Daoy (cell line): ENCODE measurements at regions not wholly inside any gene's neighbourhood (a gene's known extent, or its start where the extent isn't known, plus 50 kb on each side); places are given as distances from the start of the nearest gene placed in this dataset.

Experiments
- DNase-seq: peaks from one replicate; pipeline ENCODE4 v3.0.0-alpha.2; 2015; ENCODE audit warnings: low read depth

DNA sequence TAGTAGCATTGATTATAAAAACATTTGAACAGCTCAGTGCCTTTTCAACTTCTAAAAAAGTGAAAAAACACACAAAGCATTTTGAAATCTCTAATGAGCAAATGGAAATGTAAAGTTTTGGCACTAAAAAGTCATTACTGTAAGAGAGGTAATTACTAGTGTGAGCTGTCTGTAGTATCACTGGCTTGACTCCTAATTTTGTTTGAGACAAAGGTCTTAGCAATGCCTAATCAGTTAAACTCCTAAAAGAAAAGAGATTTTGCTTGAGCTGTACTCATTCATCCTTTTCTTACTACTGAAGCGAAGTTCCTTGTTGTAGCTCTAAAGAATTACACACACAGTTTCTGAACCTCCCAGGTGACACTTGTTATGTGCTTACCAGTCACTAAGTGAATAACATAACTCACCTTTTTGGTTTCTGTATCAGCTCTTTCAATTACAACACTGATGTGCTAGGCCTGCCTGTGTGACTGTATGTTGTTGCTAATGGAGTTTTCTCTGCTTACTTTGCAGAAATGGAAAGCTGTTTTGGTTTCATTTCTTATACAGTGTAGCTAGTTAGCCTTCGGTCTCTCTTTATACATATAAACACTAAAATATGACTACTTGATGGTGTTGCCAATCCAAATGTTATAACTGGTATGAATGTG is 924.4 kb upstream of the TENM4 start:
- DNase-seq = no peak

DNA sequence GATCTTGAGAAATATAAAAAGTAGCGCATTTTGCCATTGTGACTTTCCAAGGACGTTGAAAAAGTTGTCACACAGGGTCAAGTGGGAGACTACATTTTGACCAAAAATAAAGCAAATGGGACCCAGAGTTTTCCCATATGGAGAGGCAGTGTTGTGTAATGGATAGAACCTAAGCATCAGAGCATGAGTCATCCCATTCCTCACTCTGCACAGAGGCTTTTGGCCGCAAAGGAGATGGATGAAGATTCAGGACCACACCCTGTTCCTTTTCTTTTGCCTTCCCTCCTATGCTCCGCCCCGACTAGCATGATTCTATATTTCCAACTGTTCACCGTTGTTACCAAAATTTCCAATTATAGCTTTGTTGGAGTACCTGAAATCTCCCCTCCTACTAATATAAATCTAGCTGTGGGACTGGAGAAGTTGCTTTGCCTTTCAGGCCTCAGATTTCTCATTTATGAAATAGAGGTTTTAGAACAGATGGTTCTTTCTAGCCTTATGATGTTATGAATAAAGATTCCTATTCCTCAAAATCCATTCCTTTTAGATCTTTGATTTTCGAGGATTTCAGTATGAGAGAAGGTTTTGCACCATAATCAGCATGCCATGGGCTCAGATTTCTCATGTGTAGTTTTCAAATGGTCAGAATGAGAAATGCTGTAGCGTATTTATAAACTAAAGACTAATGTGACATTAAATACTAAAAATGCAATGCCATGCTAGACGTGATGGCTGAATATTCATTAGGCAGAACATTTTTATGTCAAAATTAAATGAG is 921.9 kb upstream of the TENM4 start:
- DNase-seq = peak; percentile 8

DNA sequence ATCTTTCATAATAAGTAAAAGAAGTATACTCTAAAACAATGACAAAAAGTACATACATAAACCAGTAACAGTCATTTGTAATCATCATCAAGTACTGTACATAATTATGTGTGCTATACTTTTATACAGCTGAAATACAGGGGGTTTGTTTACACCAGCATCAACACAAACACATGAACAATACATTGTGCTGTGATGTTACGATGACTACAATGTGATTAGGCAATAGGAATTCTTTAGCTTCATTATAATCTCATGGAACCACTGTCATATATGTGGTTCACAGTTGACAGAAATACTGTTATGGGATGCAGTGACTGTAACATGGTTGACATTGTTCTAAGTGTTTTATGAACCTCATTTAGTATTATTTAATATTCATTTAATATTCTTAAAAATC is 914.4 kb upstream of the TENM4 start:
- no peak for DNase-seq

DNA sequence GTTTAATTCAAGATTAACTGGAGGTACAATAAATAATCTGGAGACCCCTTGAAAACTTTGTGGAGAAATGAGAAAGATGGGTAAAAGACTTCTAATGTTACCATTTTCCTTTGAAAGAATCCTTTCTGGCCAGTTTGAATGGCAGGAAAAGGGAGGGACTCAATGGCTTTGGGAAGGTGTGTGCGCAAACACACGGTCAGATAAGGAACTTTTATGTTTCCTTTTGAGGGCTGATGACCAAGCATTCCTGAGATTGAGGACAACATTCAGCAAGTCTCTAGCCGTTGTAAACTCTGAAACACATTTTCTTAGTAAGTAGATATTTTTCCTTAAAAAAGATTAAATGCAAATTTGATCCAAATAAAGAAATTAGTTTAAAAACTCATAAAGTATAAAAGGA is 909.7 kb upstream of the TENM4 start:
- no peak for DNase-seq

DNA sequence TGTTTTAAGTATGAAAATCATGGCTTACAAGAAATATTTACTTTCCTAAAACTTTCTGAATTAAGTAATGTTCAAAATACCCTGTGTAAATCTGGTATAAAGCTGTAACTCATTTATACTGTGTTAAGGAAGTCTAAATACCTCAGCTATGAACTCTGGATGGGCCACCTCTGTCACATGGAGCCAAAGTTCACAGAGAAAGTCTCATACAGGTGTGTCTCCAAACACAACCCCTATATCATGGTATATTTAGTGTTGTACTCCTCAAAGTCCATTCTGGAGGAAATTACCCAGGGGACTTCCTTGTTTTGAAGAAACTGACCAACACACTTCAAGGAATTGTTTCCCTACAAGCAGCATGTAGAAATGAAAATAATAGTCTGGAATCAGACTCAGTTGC is 909.2 kb upstream of the TENM4 start:
- no peak for DNase-seq

DNA sequence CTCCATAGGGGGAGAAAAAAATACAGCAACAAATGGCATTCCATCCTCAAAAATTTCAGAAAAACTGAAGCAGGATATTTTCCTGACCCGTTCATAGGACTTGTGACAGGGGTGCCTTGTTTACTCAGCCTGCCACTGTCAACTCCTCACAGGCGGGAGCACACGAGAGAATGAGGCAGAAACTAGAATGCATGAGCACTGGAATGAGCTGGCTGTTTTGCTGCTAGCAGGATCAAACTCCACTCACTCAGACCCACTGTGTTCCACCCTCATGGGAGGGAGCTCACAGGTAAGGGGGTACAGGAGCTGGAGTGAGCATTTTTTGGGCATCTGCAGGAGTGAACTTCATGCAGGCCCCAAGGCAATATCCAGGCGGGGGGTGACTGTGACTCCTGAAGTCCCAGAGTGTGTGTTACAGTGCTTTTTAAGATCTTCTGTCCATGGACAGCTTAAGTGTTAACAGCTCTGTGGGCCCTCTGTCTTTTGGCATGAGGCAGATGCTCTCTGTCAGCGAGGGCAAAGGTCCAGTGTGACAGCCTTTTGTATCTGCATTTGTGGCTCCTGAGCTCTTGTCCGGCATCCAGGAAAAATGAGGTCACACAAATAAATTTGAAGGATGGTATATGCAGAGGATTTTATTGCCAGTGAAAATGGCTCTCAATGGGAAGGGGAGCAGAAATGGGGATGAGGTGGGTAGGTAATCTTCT is 905.7 kb upstream of the TENM4 start:
- no peak for DNase-seq

DNA sequence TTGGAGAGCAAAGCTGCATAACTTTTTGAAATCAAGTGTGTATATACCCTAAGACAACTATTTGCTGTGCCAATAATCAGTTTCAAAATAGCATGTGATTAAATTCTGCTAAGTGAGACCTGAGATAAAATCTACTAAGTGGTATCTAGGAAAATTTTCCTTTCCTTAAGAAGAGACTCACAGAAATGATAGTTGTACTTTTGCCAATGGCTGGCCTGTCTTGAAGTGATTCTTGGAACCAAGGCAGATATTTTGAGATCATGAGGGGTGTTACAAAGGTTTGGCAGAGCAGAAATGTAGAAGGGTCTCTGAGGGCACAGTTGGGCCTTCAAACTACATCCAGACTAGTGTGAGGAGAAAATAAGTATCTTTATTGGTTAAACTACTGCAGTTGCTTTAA is 902.6 kb upstream of the TENM4 start:
- no peak for DNase-seq

DNA sequence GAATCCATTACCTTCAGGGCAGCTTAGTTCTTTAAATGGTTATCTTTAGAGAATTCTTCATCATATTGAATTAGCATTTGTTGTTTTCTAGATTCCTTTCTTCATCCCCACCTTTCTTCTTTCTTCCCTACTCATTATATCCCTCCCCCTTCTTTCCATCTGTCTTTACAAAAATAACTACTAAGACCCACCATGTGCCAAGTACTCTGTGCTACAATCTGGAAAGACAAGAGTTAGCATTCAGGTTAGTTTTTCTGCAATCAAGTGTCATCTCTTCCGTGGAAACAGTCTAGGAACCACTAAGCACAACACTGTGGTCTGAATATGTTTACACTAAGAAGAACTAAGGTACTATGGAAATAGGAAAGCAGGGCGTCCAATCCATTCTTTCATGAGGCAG is 897.4 kb upstream of the TENM4 start:
- DNase-seq = no peak

DNA sequence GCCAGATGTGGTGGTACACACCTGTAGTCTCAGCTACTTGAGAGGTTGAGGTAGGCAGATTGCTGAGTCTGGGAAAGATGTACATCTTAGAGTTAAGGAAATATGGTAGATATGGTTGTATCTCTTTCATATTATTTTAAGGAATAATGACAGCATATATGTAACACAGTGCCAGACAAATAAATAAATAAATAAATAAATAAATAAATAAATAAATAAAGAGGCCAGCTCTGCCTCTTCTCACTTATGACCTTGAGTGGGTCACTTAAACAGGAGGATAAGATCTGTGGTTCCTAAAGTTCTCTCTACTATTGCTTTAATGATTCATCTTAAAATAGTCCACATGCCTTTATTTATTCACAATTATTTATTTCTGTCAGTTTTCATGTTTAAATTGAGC is 890.9 kb upstream of the TENM4 start:
- DNase-seq = no peak

DNA sequence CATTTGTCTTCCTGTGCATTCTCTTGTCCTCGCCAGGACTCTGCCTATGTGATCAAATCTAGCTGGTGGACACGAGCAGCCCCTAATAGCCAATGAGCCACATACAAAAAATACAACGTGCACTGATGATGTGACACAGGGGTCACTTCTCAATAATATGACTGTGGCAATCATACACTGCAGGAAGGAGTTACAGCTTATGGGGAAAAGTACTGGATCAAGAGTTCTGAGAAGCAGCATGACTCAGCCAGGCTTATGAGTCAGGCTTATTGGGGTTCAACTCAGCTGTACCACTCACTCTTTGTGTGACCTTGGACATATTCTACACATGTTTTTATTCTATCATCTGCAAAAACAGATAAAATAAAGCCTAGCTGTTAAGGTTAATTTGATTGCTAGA is 889.4 kb upstream of the TENM4 start:
- peak; percentile 7 for DNase-seq

DNA sequence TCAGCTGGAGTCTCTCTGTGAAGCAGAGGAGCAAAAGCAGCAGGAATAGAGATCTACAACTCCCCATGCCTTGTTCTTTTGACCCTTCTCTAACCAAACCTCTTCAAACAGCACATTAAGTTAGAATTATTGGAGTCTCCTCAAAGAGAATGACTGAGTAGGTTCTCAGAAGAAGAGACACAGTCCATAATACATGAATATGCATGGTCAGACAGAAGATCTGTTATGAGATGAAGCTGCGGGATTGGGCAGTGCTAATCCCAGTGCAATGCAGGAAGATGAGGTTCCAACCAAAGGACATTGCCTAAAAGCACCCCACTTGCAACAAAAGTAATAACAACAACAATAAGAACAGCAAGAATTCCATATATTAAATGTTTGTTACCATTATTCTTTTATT is 887.9 kb upstream of the TENM4 start:
- DNase-seq = no peak

DNA sequence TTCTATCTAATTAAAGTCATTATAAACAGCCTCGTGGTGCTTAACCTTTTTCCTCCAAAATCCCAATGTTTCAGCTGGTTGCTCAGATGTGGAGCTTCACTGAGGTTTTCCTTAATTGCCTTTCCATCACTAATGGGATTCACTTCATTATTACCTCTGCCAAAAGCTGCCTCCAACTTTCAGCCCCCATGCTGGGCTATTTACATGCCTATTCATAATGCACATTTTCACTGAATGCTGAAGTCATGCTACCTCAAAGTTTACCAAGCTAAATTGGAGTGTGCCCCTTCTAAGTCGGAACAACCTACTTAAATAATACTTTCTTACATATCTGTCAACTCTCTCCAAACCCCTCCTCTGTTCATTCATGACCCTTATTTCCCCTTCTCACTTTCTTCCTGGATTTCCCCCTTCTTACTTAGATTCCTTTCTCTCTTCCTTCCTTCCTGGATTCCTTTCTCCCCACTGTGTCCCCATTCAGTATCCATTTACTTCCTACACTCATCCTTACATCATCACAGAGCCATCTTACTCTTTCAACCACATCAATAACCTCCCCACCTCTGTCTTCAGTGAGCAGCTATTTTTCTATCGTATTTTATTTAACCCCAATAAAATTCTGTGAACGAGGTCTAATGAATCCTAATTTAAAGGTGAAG is 887.3 kb upstream of the TENM4 start:
- no peak for DNase-seq

DNA sequence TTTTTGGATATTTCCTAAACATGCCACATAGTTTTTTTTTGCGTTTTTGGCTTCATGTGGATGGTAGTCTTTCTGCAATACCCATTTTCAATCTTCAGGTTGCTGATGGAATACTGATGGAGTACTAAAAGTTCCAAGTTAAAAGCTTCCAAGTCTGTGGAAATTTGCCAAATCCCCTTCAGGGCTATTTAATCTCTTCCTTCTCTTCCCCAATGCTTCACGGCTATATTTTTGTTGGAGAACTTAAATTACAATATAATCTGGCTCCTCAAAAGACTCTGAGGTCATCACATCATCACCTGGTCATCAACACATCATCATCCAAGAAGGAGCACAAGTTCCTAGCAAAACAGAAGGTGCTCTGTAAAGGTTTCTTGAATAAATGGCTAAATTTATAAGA is 881.0 kb upstream of the TENM4 start:
- no peak for DNase-seq

DNA sequence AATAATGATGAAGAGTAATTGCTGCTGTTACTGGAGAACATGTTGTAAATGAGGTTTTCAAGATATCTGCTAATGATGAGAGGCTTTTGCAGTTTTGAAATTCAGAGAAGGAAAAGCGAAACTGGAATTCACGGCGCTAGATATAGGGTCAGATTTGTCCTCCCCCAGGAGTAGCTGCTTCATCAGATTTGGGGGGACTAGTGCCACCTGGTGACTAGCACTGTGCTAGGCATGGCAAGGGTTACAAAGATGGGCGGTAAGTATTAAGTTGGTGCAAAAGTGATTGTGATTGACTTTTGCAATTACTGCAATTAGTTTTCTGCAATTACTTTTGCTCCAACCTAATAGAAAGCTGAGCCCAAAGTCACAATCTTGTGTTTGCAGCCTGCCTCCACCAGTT is 879.9 kb upstream of the TENM4 start:
- peak; percentile 16 for DNase-seq

DNA sequence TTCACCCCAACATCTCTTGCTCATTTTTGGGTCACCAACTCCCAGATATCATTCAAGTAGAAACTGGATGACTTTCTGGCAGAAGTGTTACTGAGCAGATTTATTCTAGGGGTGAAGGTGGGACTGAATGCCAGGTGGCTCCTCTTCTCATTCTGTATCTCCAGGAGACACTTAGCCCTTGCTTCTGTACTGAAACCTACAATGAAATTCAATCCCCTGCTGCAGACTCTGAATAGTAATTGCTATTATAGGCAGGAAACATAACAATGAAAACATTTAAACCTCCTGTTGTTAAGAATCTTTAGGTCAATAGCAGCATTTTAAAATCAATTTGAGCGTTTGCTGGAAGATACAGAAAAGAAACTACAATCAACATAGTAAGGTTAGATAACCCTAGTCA is 879.4 kb upstream of the TENM4 start:
- DNase-seq = no peak

DNA sequence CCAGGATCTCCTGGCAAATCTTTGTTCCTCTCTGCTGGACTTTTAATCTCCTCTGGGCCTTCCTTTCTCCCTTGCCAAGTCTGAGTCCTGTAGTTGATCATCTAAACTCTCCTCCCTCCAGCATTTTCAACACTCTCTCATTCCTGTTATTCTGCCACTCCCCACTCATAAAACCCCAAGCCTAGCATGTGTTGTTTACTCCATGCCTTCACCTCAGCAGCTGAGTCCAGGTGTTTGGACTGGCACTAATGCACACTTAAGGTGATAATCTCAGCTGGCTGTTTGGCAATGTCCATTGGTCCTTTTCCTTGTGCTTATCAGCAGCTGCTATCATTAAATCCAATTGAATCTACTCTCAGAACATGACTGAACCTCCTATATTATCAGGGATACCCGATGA is 876.8 kb upstream of the TENM4 start:
- DNase-seq = no peak

DNA sequence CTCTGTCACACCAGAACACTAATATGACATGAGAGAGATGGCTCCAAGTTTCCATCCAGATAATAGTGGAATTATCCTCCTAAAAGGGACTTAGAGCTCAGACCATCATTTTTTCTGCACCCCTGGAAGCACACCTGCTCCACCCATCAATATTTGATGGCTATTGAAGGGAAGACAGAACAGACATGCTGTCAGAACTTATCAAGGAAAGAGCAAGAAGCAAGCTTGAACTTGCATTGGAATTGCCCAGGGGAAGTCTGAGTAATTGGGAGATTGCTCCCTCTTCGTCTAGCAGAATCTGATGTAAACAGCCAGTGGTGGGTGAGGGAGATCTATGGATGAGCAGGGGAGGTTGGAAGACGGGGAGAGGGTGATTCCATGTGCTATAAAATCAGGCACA is 874.4 kb upstream of the TENM4 start:
- no peak for DNase-seq

DNA sequence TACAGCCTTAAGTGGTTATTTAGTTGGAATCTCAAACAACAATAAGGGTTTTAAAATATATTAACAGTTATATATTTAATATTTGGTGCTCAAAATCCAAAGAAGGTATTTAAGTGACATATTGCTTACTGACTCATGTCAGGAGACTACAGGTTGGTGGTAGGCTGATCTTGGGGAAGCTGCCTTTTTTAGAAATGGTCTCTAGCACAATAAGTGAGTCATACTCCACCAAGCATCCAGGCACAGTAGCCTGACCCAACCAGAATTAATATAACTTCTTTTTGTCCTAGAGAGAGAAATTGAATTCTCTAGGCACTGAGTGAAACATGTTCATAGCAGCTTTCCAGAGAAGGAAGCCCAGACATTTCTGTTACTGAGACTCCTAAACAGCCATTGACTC is 868.5 kb upstream of the TENM4 start:
- DNase-seq = no peak

DNA sequence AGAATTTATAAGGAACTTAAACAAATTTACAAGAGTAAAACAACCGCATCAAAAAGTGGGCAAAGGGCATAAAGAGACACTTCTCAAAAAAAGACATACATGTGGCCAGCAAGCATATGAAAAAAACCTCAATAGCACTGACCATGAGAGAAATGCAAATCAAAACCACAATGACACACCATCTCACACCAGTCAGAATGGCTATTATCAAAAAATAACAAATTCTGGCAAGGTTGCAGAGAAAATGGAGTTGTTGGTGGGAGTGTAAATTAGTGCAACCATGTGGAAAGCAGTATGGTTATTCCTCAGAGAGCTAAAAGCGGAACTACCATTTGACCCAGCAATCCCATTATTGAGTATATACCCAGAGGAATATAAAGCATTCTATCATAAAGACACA is 866.8 kb upstream of the TENM4 start:
- DNase-seq = no peak

DNA sequence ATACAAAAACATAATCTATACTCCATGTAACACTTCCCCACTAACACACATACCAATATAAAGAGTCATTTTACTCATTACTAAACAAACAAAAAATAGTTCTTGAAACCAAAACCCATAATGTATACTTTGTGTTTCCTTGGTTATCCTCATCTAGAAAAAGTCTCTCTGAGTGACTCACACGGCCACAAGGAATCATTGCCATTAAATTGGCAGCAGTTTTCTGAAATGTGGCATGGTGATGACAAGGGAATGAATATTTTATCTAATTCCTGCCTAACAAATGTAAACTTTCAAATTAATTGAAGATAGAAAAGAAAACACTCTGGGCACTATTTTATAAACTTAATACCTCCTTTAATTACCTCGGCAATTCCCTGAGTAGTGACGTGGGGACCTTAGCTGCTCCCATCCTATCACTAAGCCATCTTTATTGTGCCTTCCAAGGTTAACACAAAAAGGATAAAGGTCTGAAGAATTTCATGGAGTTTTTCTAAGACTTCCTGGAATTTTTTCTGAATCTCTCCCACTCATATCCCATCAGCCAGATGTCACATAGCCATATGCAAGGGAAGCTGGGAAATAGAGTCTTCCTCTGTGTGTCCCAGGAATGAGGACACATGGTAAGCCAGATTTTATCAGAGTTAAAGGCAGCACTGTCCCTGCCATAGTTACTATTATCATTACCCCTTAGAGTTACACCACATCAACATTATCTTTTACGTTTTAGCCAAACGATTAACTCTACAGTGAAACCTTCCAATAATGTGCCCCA is 857.2 kb upstream of the TENM4 start:
- DNase-seq = peak; percentile 53

DNA sequence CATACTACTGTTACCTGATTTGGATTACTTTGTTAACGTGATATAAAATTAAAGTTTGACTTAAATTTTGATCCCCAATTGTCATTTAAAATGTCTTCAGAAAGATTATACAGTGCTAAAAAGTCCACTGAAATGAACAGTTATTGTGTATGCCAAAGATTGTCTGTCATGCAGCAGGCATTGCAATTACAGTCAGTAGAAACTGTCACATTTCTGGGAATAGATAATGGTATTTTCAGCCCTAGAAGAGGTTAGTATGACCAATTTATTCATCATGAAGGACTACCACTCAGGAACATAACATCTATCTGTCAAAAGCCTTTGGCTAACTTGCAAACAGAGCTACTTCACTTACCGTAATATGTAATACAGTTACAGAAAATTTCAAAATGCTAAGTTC is 852.5 kb upstream of the TENM4 start:
- no peak for DNase-seq
